K562 (cell line): ENCODE measurements at regions not wholly inside any gene's neighbourhood (a gene's known extent, or its start where the extent isn't known, plus 50 kb on each side); places are given as distances from the start of the nearest gene placed in this dataset.

Source experiments
- ATAC-seq: fragments of 200-7000 bp; cut with Tn5 transposase; 3 replicates; pipeline ENCODE4 v1.9.1; 2020; ENCODE audit warnings: moderate library complexity
- BruUV-seq: library from RNA; stranded (reverse); fragments of 400-500 nt; replicated peaks from 2 replicates; lab custom pipeline; 2021; lab: Mats Ljungman, UMichigan
- CTCF ChIA-PET: fragments of 300-600 bp; formaldehyde crosslinking; extraction: SDS; loops from one replicate; lab custom pipeline; 2021; ENCODE audit warnings: low intra/inter-chr PET ratio; lab: Yijun Ruan, JAX
- POLR2A ChIA-PET: fragments of 300-600, 350-650 bp; sonication (Branson Sonifier 250); formaldehyde crosslinking; extraction: SDS; loops from one replicate; lab custom pipeline; 2021; ENCODE audit warnings: antibody characterized with exemption, inconsistent platforms; lab: Yijun Ruan, JAX
- DNase-seq, 4 experiments: peaks; one replicate each; pipeline versions ENCODE4 v3.0.0 to v3.0.0-alpha.2; 2011 to 2018; ENCODE audit warnings: low spot score in 3 of 4, mixed read lengths in 3 of 4; ENCODE audit errors: extremely low read depth in 1 of 4
- FAIRE-seq: peaks from 2 replicates; lab custom pipeline; 2011; peaks lifted over from hg19 to GRCh38; lab: Jason Lieb, UNC
- H2AFZ ChIP-seq: 2 replicates; pipeline ENCODE4 v1.6.0; 2011; ENCODE audit warnings: low read depth, low read length, control low read depth, inconsistent platforms
- H3K27ac ChIP-seq: fragments of 200-600 bp; 3 replicates; pipeline ENCODE4 v1.8.0; 2011; ENCODE audit warnings: low read depth, mild to moderate bottlenecking, control low read depth, inconsistent platforms, low read length, moderate library complexity, mixed read lengths; ENCODE audit errors: extremely low read depth
- H3K27me3 ChIP-seq, 2 experiments: fragments of 300-600 bp in 1 of 2; 2 replicates in 1 of 2; 3 replicates in 1 of 2; pipeline versions ENCODE4 v1.6.0 to v1.8.0; 2011; ENCODE audit warnings: inconsistent platforms in 2 of 2, low read length in 2 of 2, mild to moderate bottlenecking in 1 of 2, mixed read lengths in 1 of 2, moderate library complexity in 1 of 2; ENCODE audit not compliant: control insufficient read depth in 2 of 2, insufficient read depth in 2 of 2
- H3K36me3 ChIP-seq: fragments of 300-600 bp; 3 replicates; pipeline ENCODE4 v1.8.0; 2011; ENCODE audit warnings: mild to moderate bottlenecking, low read length, inconsistent platforms; ENCODE audit not compliant: control insufficient read depth, insufficient read depth
- H3K4me1 ChIP-seq, 2 experiments: fragments of 200-600 bp in 1 of 2; replicated peaks in 1 of 2; 2 replicates in 1 of 2; 3 replicates in 1 of 2; pipeline versions ENCODE4 v1.5.1 to v1.8.0; 2011; ENCODE audit warnings: inconsistent platforms in 2 of 2, low read length in 2 of 2, mild to moderate bottlenecking in 1 of 2, mixed read lengths in 1 of 2, moderate library complexity in 1 of 2; ENCODE audit not compliant: control insufficient read depth in 2 of 2, insufficient read depth in 2 of 2
- H3K4me2 ChIP-seq: 2 replicates; pipeline ENCODE4 v1.6.1; 2011; ENCODE audit warnings: low read length, control low read depth, inconsistent platforms, mixed read lengths; ENCODE audit not compliant: insufficient read depth
- H3K4me3 ChIP-seq: fragments of 200-600 bp; sonication (generic), shearing (Covaris generic); 2 replicates; pipeline ENCODE4 v1.5.1; 2016; ENCODE audit warnings: control low read depth, inconsistent platforms
- H3K79me2 ChIP-seq: fragments of 200-600 bp; 3 replicates; pipeline ENCODE4 v1.8.0; 2011; ENCODE audit warnings: low read length, inconsistent platforms; ENCODE audit not compliant: control insufficient read depth, insufficient read depth
- H3K9ac ChIP-seq, 2 experiments: 2 replicates each; pipeline versions ENCODE4 v1.6.0 to v1.6.1; 2011; ENCODE audit warnings: low read depth in 2 of 2, low read length in 2 of 2, control low read depth in 1 of 2, inconsistent platforms in 1 of 2, mild to moderate bottlenecking in 1 of 2, mixed read lengths in 1 of 2; ENCODE audit not compliant: insufficient read depth in 1 of 2
- H3K9me1 ChIP-seq: one replicate; pipeline ENCODE4 v1.6.0; 2011; ENCODE audit warnings: inconsistent platforms, mild to moderate bottlenecking, low read length, moderate library complexity; ENCODE audit not compliant: control insufficient read depth, insufficient read depth
- H3K9me3 ChIP-seq: replicated peaks from 2 replicates; pipeline ENCODE4 v1.5.1; 2011; ENCODE audit warnings: low read depth, low read length, inconsistent platforms; ENCODE audit not compliant: control insufficient read depth, insufficient read depth
- H4K20me1 ChIP-seq: replicated peaks from 2 replicates; pipeline ENCODE4 v1.6.1; 2011; ENCODE audit warnings: low read length, inconsistent platforms, mixed read lengths; ENCODE audit not compliant: control insufficient read depth, insufficient read depth
- IRF2 ChIP-seq: sonication (generic); formaldehyde crosslinking; IDR thresholded peaks from 2 replicates; pipeline ENCODE4 v1.8.1; 2022; ENCODE audit warnings: mild to moderate bottlenecking, missing genetic modification reagents
- RBM22 ChIP-seq: fragments of 200-400 bp; formaldehyde crosslinking; IDR thresholded peaks from 2 replicates; pipeline ENCODE4 v1.6.1; 2018; ENCODE audit warnings: low read length, low read depth; ENCODE audit not compliant: poor library complexity, severe bottlenecking
- SMAD2 ChIP-seq: fragments of 150-350 bp; IDR thresholded peaks from 2 replicates; pipeline ENCODE4 v1.6.1; 2014; ENCODE audit warnings: low read depth, mild to moderate bottlenecking, low read length
- SMC3 ChIP-seq: conservative IDR thresholded peaks from 2 replicates; pipeline ENCODE4 v1.6.1; 2011; ENCODE audit warnings: low read depth, low read length, improper control_type of control experiment; ENCODE audit not compliant: insufficient read depth
- STAT6 ChIP-seq: sonication (generic); formaldehyde crosslinking; IDR thresholded peaks from 2 replicates; pipeline ENCODE4 v1.8.1; 2023; ENCODE audit warnings: mild to moderate bottlenecking, missing genetic modification reagents
- TARDBP ChIP-seq: fragments of 450-650 bp; IDR thresholded peaks from 2 replicates; pipeline ENCODE4 v1.6.1; 2016
- TCFL5 ChIP-seq: fragments of 250-450 bp; sonication (Bioruptor Pico); conservative IDR thresholded peaks from 2 replicates; pipeline ENCODE4 v1.6.1; 2021; ENCODE audit warnings: mild to moderate bottlenecking, moderate library complexity, matching md5 sums
- TEAD1 ChIP-seq, 2 experiments: fragments of 450-650 bp in 1 of 2; sonication (generic) in 1 of 2; formaldehyde crosslinking; IDR thresholded peaks; 2 replicates each; pipeline versions ENCODE4 v1.4.0 to v1.8.0; 2020 to 2022; ENCODE audit warnings: mild to moderate bottlenecking in 2 of 2, missing genetic modification reagents in 1 of 2
- ZNF232 ChIP-seq: sonication (generic); formaldehyde crosslinking; IDR thresholded peaks from 2 replicates; pipeline ENCODE4 v1.8.0; 2022; ENCODE audit warnings: mild to moderate bottlenecking, missing genetic modification reagents
- ZNF253 ChIP-seq: fragments of 250-450 bp; sonication (Bioruptor Pico); conservative IDR thresholded peaks from 2 replicates; pipeline ENCODE4 v1.6.1; 2021; ENCODE audit warnings: mild to moderate bottlenecking
- WGBS: fragments of 100-300 bp; shearing (Covaris generic); methylation state at CpG from one replicate; pipeline ENCODE4 v1.1.6; 2016; ENCODE audit warnings: low coverage, mixed read lengths; ENCODE audit not compliant: insufficient coverage; ENCODE audit errors: missing lambda C conversion rate; 5-methylcytosine and 5-hydroxymethylcytosine counted together
- in situ Hi-C: fragments of 300-500 bp; cut with MboI; formaldehyde crosslinking; loops from 4 replicates; pipeline ENCODE4 v1.15.0; 2018; ENCODE audit warnings: inconsistent platforms, mixed read lengths
- intact Hi-C: fragments of 100-400 bp; cut with micrococcal nuclease; formaldehyde crosslinking; loops from 2 replicates; pipeline ENCODE4 v1.14.2; 2022
- TF ChIP-seq, protein P1 (sequence below), 3 experiments: fragments of 200-800 bp in 1 of 3; sonication (Bioruptor generic) in 1 of 3; sonication (generic) in 1 of 3; formaldehyde crosslinking in 1 of 3; IDR thresholded peaks; 2 replicates each; pipeline versions ENCODE4 v1.6.1 to v1.8.0; 2016 to 2022; ENCODE audit warnings: mild to moderate bottlenecking in 2 of 3, missing compliant biosample characterization in 2 of 3, missing genetic modification characterization in 2 of 3, missing genetic modification reagents in 1 of 3
- TF ChIP-seq, protein P2 (sequence below), 2 experiments: fragments of 450-650 bp; IDR thresholded peaks; 2 replicates each; pipeline ENCODE4 v1.6.1; 2016
- TF ChIP-seq, protein P3 (sequence below): sonication (generic); formaldehyde crosslinking; IDR thresholded peaks from 2 replicates; pipeline ENCODE4 v1.8.1; 2023; ENCODE audit warnings: mild to moderate bottlenecking, missing genetic modification reagents
- TF ChIP-seq, protein P4 (sequence below): fragments of 450-650 bp; formaldehyde crosslinking; IDR thresholded peaks from 2 replicates; pipeline ENCODE4 v1.4.0; 2022; ENCODE audit warnings: missing genetic modification characterization

GRCh38 chr20:6501061-6501460 is 266.4 kb upstream of the BMP2 start:
- Histone ChIP-seq H3K9ac (no peak overlapping the region), H3K9me3 (no peaks in the 10 kb centered on the region), H3K9me1 (no peaks in the 10 kb centered on the region), H3K79me2 (no peaks in the 10 kb centered on the region), H3K27me3 (no peaks in the 10 kb centered on the region), H3K4me1 (no peaks in the 10 kb centered on the region), H3K4me3 (no peak overlapping the region), H2AFZ (no peak overlapping the region), H3K36me3 (no peaks in the 10 kb centered on the region), H4K20me1 (no peaks in the 10 kb centered on the region), H3K27ac (no peak overlapping the region), H3K4me2 (no peak overlapping the region)
- TF ChIP-seq, protein P1, sequence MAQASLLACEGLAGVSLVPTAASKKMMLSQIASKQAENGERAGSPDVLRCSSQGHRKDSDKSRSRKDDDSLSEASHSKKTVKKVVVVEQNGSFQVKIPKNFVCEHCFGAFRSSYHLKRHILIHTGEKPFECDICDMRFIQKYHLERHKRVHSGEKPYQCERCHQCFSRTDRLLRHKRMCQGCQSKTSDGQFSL (CRISPR knock-in tag; IDR thresholded peaks at IDR 0.05), result no peak
- TF ChIP-seq, protein P1 (tag; IDR thresholded peaks at IDR 0.05), result no peak
- TF ChIP-seq, protein P2, sequence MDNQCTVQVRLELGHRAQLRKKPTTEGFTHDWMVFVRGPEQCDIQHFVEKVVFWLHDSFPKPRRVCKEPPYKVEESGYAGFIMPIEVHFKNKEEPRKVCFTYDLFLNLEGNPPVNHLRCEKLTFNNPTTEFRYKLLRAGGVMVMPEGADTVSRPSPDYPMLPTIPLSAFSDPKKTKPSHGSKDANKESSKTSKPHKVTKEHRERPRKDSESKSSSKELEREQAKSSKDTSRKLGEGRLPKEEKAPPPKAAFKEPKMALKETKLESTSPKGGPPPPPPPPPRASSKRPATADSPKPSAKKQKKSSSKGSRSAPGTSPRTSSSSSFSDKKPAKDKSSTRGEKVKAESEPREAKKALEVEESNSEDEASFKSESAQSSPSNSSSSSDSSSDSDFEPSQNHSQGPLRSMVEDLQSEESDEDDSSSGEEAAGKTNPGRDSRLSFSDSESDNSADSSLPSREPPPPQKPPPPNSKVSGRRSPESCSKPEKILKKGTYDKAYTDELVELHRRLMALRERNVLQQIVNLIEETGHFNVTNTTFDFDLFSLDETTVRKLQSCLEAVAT (IDR thresholded peaks at IDR 0.05), result no peak
- TF ChIP-seq, protein P3, sequence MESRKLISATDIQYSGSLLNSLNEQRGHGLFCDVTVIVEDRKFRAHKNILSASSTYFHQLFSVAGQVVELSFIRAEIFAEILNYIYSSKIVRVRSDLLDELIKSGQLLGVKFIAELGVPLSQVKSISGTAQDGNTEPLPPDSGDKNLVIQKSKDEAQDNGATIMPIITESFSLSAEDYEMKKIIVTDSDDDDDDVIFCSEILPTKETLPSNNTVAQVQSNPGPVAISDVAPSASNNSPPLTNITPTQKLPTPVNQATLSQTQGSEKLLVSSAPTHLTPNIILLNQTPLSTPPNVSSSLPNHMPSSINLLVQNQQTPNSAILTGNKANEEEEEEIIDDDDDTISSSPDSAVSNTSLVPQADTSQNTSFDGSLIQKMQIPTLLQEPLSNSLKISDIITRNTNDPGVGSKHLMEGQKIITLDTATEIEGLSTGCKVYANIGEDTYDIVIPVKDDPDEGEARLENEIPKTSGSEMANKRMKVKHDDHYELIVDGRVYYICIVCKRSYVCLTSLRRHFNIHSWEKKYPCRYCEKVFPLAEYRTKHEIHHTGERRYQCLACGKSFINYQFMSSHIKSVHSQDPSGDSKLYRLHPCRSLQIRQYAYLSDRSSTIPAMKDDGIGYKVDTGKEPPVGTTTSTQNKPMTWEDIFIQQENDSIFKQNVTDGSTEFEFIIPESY (CRISPR knock-in tag), result no peak
- TF ChIP-seq TCFL5, result no peak
- no peak for TF ChIP-seq RBM22
- no peak for TF ChIP-seq TARDBP
- TF ChIP-seq SMAD2, result no peak
- no peak for TF ChIP-seq IRF2 (CRISPR knock-in tag)
- no peak for TF ChIP-seq ZNF232
- no peak for TF ChIP-seq ZNF253 (CRISPR knock-in tag)
- no peak for TF ChIP-seq STAT6 (CRISPR knock-in tag)
- TF ChIP-seq, protein P4, sequence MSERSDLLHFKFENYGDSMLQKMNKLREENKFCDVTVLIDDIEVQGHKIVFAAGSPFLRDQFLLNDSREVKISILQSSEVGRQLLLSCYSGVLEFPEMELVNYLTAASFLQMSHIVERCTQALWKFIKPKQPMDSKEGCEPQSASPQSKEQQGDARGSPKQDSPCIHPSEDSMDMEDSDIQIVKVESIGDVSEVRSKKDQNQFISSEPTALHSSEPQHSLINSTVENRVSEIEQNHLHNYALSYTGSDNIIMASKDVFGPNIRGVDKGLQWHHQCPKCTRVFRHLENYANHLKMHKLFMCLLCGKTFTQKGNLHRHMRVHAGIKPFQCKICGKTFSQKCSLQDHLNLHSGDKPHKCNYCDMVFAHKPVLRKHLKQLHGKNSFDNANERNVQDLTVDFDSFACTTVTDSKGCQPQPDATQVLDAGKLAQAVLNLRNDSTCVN, result no peak
- no peak for TF ChIP-seq SMC3
- TF ChIP-seq TEAD1 (CRISPR knock-in tag; IDR thresholded peaks at IDR 0.05), result no peak
- intact Hi-C loops, result no loop called here
- no peak for DNase-seq
- ChIA-PET POLR2A (no interaction called here), CTCF (no interaction called here)
- in situ Hi-C loops, result no loop called here
- no peak for ATAC-seq
- WGBS, result 17% methylated on average over 1 of the region's 1 CpG
- no TSS peak for BruUV-seq
- FAIRE-seq, result no peak
